ENCODE measurements at regions not wholly inside any gene's neighbourhood (a gene's known extent, or its start where the extent isn't known, plus 50 kb on each side); places are given as distances from the start of the nearest gene placed in this dataset.

- TF ChIP-seq RAD21 (IDR thresholded peaks at IDR 0.05; ENCODE audit: low read length) (no peak), MAX (IDR thresholded peaks at IDR 0.05; ENCODE audit: low read depth) (no peak), POLR2AphosphoS5 (IDR thresholded peaks at IDR 0.05; ENCODE audit: low read depth, low read length) (no peak), CTCF (IDR thresholded peaks at IDR 0.05) (no peak), CHD2 (IDR thresholded peaks at IDR 0.05; ENCODE audit: low read length, partially characterized antibody) (no peak), RCOR1 (IDR thresholded peaks at IDR 0.05; ENCODE audit: low read length) (no peak), FOXM1 (IDR thresholded peaks at IDR 0.05; ENCODE audit: low read depth) (no peak)
These were observed 288.1 kb downstream of the NUF2 start for GRCh38 chr1:163609858-163610257.

Data from SK-N-SH (cell line).